Fibroblast of lung (primary cell): ENCODE measurements at regions not wholly inside any gene's neighbourhood (a gene's known extent, or its start where the extent isn't known, plus 50 kb on each side); places are given as distances from the start of the nearest gene placed in this dataset.

Experiments
- DNase-seq, 2 donors: peaks; one replicate each; pipeline versions ENCODE4 v3.0.0 to v3.0.0-alpha.2; 2010; ENCODE audit warnings: low read depth in 2 of 2
- H2AFZ ChIP-seq: 2 replicates; pipeline ENCODE4 v1.5.1; 2012; ENCODE audit warnings: low read length, control low read depth, inconsistent platforms
- H3K27ac ChIP-seq: 2 replicates; pipeline ENCODE4 v1.5.1; 2011; ENCODE audit warnings: low read length, control low read depth; ENCODE audit not compliant: insufficient read depth
- H3K27me3 ChIP-seq: 2 replicates; pipeline ENCODE4 v1.5.1; 2011; ENCODE audit warnings: mild to moderate bottlenecking, low read length; ENCODE audit not compliant: control insufficient read depth, insufficient read depth
- H3K36me3 ChIP-seq: 2 replicates; pipeline ENCODE4 v1.5.1; 2011; ENCODE audit warnings: low read length; ENCODE audit not compliant: control insufficient read depth, insufficient read depth
- H3K4me1 ChIP-seq: 2 replicates; pipeline ENCODE4 v1.5.1; 2011; ENCODE audit warnings: low read length; ENCODE audit not compliant: control insufficient read depth, insufficient read depth; ENCODE audit errors: extremely low read depth
- H3K4me2 ChIP-seq: 2 replicates; pipeline ENCODE4 v1.5.1; 2011; ENCODE audit warnings: low read length, control low read depth; ENCODE audit not compliant: insufficient read depth; ENCODE audit errors: extremely low read depth
- H3K4me3 ChIP-seq, 4 experiments: fragments of 200-600 bp in 1 of 4; sonication (generic) in 1 of 4; replicated peaks in 1 of 4; 2 replicates each; pipeline ENCODE4 v1.5.1; 2011 to 2016; ENCODE audit warnings: low read length in 4 of 4, low read depth in 3 of 4, mild to moderate bottlenecking in 3 of 4, control low read depth in 2 of 4, inconsistent platforms in 1 of 4, mixed read lengths in 1 of 4; ENCODE audit not compliant: insufficient read depth in 1 of 4; ENCODE audit errors: control extremely low read depth in 1 of 4
- H3K79me2 ChIP-seq: 2 replicates; pipeline ENCODE4 v1.5.1; 2012; ENCODE audit warnings: mild to moderate bottlenecking, low read length, inconsistent platforms; ENCODE audit not compliant: control insufficient read depth, insufficient read depth
- H3K9ac ChIP-seq: 2 replicates; pipeline ENCODE4 v1.5.1; 2011; ENCODE audit warnings: mild to moderate bottlenecking, low read length, control low read depth; ENCODE audit not compliant: insufficient read depth
- H3K9me3 ChIP-seq: 2 replicates; pipeline ENCODE4 v1.5.1; 2012; ENCODE audit warnings: low read depth, low read length; ENCODE audit not compliant: control insufficient read depth, insufficient read depth
- H4K20me1 ChIP-seq: 2 replicates; pipeline ENCODE4 v1.5.1; 2011; ENCODE audit warnings: low read length; ENCODE audit not compliant: control insufficient read depth, insufficient read depth; ENCODE audit errors: extremely low read depth
- CTCF ChIP-seq, 2 donors: IDR thresholded peaks in 1 of 2; conservative IDR thresholded peaks in 1 of 2; 1 replicate in 1 of 2; 2 replicates in 1 of 2; pipeline ENCODE4 v1.5.1; 2011 to 2012; ENCODE audit warnings: low read length in 2 of 2, control low read depth in 1 of 2, inconsistent platforms in 1 of 2, low read depth in 1 of 2, mild to moderate bottlenecking in 1 of 2
- EZH2 ChIP-seq: IDR thresholded peaks from 2 replicates; pipeline ENCODE4 v1.5.1; 2012; ENCODE audit warnings: low read length, control low read depth, mild to moderate bottlenecking; ENCODE audit errors: missing control alignments

- Histone ChIP-seq H3K4me1 (no peaks in the 10 kb centered on the region), H3K27ac (no peak overlapping the region), H3K4me2 (no peak overlapping the region), H3K79me2 (no peaks in the 10 kb centered on the region), H3K9me3 (no peaks in the 10 kb centered on the region), H3K27me3 (no peaks in the 10 kb centered on the region), H2AFZ (no peak overlapping the region), H3K9ac (no peak overlapping the region), H3K4me3 (no peak overlapping the region), H3K36me3 (no peaks in the 10 kb centered on the region), H4K20me1 (no peaks in the 10 kb centered on the region)
- TF ChIP-seq CTCF (conservative IDR thresholded peaks at IDR 0.05 in 1 of 2, IDR thresholded peaks at IDR 0.05 in 1 of 2; ENCODE audit: low read depth in 1 of 2, low read length in 2 of 2) (no peak), EZH2 (no peak)
- no peak for DNase-seq
Observed at GRCh38 chr12:129959889-129960288, 56.1 kb upstream of the TMEM132D start.

- DNase-seq = peak in 1 of 2 donors; percentile 23
- H3K9me3 ChIP-seq = no peaks in the 10 kb centered on the region
Observed at GRCh38 chr12:129961091-129961490, 57.3 kb upstream of the TMEM132D start.

GRCh38 chr12:129961856-129962255 is 58.0 kb upstream of the TMEM132D start:
- H3K9ac ChIP-seq = no peak overlapping the region
- no peaks in the 10 kb centered on the region for H3K9me3 ChIP-seq
- DNase-seq = no peak

More at GRCh38 chr12:129961091-129961490, 57.3 kb upstream of the TMEM132D start:
- Histone ChIP-seq H3K27ac (no peak overlapping the region), H4K20me1 (no peaks in the 10 kb centered on the region), H3K9ac (no peak overlapping the region), H3K4me2 (no peak overlapping the region), H3K4me3 (no peak overlapping the region), H3K27me3 (no peaks in the 10 kb centered on the region), H3K79me2 (no peaks in the 10 kb centered on the region), H3K36me3 (no peaks in the 10 kb centered on the region), H2AFZ (no peak overlapping the region), H3K4me1 (no peaks in the 10 kb centered on the region)
- TF ChIP-seq CTCF (conservative IDR thresholded peaks at IDR 0.05 in 1 of 2, IDR thresholded peaks at IDR 0.05 in 1 of 2; ENCODE audit: low read depth in 1 of 2, low read length in 2 of 2) (no peak), EZH2 (no peak)

More at GRCh38 chr12:129961856-129962255, 58.0 kb upstream of the TMEM132D start:
- no peak for TF ChIP-seq EZH2
- no peak for TF ChIP-seq CTCF (conservative IDR thresholded peaks at IDR 0.05 in 1 of 2, IDR thresholded peaks at IDR 0.05 in 1 of 2; ENCODE audit: low read depth in 1 of 2, low read length in 2 of 2)
- Histone ChIP-seq H3K27ac (no peak overlapping the region), H3K36me3 (no peaks in the 10 kb centered on the region), H3K79me2 (no peaks in the 10 kb centered on the region), H2AFZ (no peak overlapping the region), H3K27me3 (no peaks in the 10 kb centered on the region), H3K4me2 (no peak overlapping the region), H3K4me3 (no peak overlapping the region), H3K4me1 (no peaks in the 10 kb centered on the region), H4K20me1 (no peaks in the 10 kb centered on the region)
